Endothelial cell of umbilical vein (primary cell): ENCODE measurements at regions not wholly inside any gene's neighbourhood (a gene's known extent, or its start where the extent isn't known, plus 50 kb on each side); places are given as distances from the start of the nearest gene placed in this dataset.

Experiments used
- BruUV-seq: library from RNA; stranded (reverse); fragments of 400-500 nt; replicated peaks from 2 replicates; lab custom pipeline; 2021; lab: Mats Ljungman, UMichigan
- CTCF ChIA-PET: fragments of 300-600, 350-600 bp; sonication (Branson Sonifier 250); formaldehyde crosslinking; loops from one replicate; lab custom pipeline; 2021; ENCODE audit warnings: antibody characterized with exemption, inconsistent platforms; lab: Charles Lee
- POLR2A ChIA-PET: fragments of 300-600, 350-600 bp; sonication (Branson Sonifier 250); formaldehyde crosslinking; loops from one replicate; lab custom pipeline; 2021; ENCODE audit warnings: antibody characterized with exemption, inconsistent platforms; lab: Charles Lee
- DNase-seq: peaks from one replicate; pipeline ENCODE4 v3.0.0-alpha.2; 2011; ENCODE audit warnings: low read depth, low spot score
- FAIRE-seq: peaks from 2 replicates; lab custom pipeline; 2011; peaks lifted over from hg19 to GRCh38; lab: Jason Lieb, UNC
- H2AFZ ChIP-seq: 2 replicates; pipeline ENCODE4 v1.6.0; 2012; ENCODE audit warnings: low read depth, low read length, control low read depth, inconsistent platforms
- H3K27ac ChIP-seq: 2 replicates; pipeline ENCODE4 v1.5.1; 2011; ENCODE audit warnings: low read depth, mild to moderate bottlenecking, control low read depth, low read length, moderate library complexity; ENCODE audit not compliant: insufficient read depth
- H3K27me3 ChIP-seq, 2 experiments: 2 replicates each; pipeline versions ENCODE4 v1.6.0 to v1.6.1; 2011; ENCODE audit warnings: low read length in 2 of 2, mixed read lengths in 1 of 2; ENCODE audit not compliant: control insufficient read depth in 2 of 2, insufficient read depth in 2 of 2
- H3K36me3 ChIP-seq, 2 experiments: 2 replicates in 1 of 2; 3 replicates in 1 of 2; pipeline ENCODE4 v1.5.1; 2011; ENCODE audit warnings: low read length in 2 of 2, mild to moderate bottlenecking in 1 of 2, moderate library complexity in 1 of 2; ENCODE audit not compliant: control insufficient read depth in 2 of 2, insufficient read depth in 2 of 2; ENCODE audit errors: extremely low read depth in 1 of 2
- H3K4me1 ChIP-seq: 3 replicates; pipeline ENCODE4 v1.5.1; 2011; ENCODE audit warnings: mild to moderate bottlenecking, low read length; ENCODE audit not compliant: control insufficient read depth, insufficient read depth; ENCODE audit errors: extremely low read depth
- H3K4me2 ChIP-seq: 2 replicates; pipeline ENCODE4 v1.6.1; 2011; ENCODE audit warnings: low read length, control low read depth, mixed read lengths; ENCODE audit not compliant: insufficient read depth
- H3K4me3 ChIP-seq, 3 experiments: fragments of 200-600 bp in 1 of 3; sonication (generic), shearing (Covaris generic) in 1 of 3; replicated peaks in 1 of 3; 2 replicates each; pipeline ENCODE4 v1.5.1; 2011 to 2016; ENCODE audit warnings: control low read depth in 3 of 3, low read length in 3 of 3, mild to moderate bottlenecking in 2 of 3, inconsistent platforms in 1 of 3, low read depth in 1 of 3, moderate library complexity in 1 of 3; ENCODE audit not compliant: insufficient read depth in 1 of 3
- H3K79me2 ChIP-seq: 2 replicates; pipeline ENCODE4 v1.6.0; 2012; ENCODE audit warnings: low read length, inconsistent platforms; ENCODE audit not compliant: control insufficient read depth, insufficient read depth
- H3K9ac ChIP-seq: replicated peaks from 2 replicates; pipeline ENCODE3; 2011; ENCODE audit warnings: low read length, control low read depth; ENCODE audit not compliant: insufficient read depth; ENCODE audit errors: extremely low read depth
- H3K9me1 ChIP-seq: replicated peaks from 3 replicates; pipeline ENCODE4 v1.6.0; 2011; ENCODE audit warnings: mild to moderate bottlenecking, low read length; ENCODE audit not compliant: control insufficient read depth, insufficient read depth; ENCODE audit errors: extremely low read depth
- H3K9me3 ChIP-seq: replicated peaks from 2 replicates; pipeline ENCODE4 v1.5.1; 2012; ENCODE audit warnings: low read length, inconsistent platforms; ENCODE audit not compliant: control insufficient read depth, insufficient read depth
- H4K20me1 ChIP-seq: replicated peaks from 2 replicates; pipeline ENCODE3; 2011; ENCODE audit warnings: mild to moderate bottlenecking, low read length; ENCODE audit not compliant: control insufficient read depth, insufficient read depth; ENCODE audit errors: extremely low read depth
- CTCF ChIP-seq, 2 donors: IDR thresholded peaks; 1 replicate in 1 of 2; 2 replicates in 1 of 2; pipeline ENCODE4 v1.5.1; 2011; ENCODE audit warnings: low read length in 2 of 2, mild to moderate bottlenecking in 2 of 2, moderate library complexity in 2 of 2, control low read depth in 1 of 2, inconsistent platforms in 1 of 2, low read depth in 1 of 2; ENCODE audit not compliant: insufficient read depth in 1 of 2; ENCODE audit errors: extremely low read depth in 1 of 2
- EZH2 ChIP-seq: IDR thresholded peaks from 2 replicates; pipeline ENCODE4 v1.6.1; 2012; ENCODE audit warnings: borderline replicate concordance, low read depth, mild to moderate bottlenecking, moderate library complexity, low read length, inconsistent platforms; ENCODE audit not compliant: severe bottlenecking
- FOS ChIP-seq: IDR thresholded peaks from 2 replicates; pipeline ENCODE4 v1.6.1; 2011; ENCODE audit warnings: mild to moderate bottlenecking, low read length, moderate library complexity, borderline replicate concordance; ENCODE audit not compliant: insufficient read depth
- GATA2 ChIP-seq: IDR thresholded peaks from 2 replicates; pipeline ENCODE4 v1.7.0; 2011; ENCODE audit warnings: low read depth, mild to moderate bottlenecking, moderate library complexity, mixed read lengths, low read length; ENCODE audit not compliant: insufficient read length, insufficient read depth
- JUN ChIP-seq: IDR thresholded peaks from 2 replicates; pipeline ENCODE4 v1.6.1; 2011; ENCODE audit warnings: borderline replicate concordance, low read depth; ENCODE audit not compliant: insufficient read length, insufficient read depth
- MAX ChIP-seq: IDR thresholded peaks from 2 replicates; pipeline ENCODE4 v1.6.1; 2011; ENCODE audit not compliant: insufficient read depth, insufficient read length
- MYC ChIP-seq: IDR thresholded peaks from one replicate; pipeline ENCODE4 v1.6.1; 2011; ENCODE audit warnings: mild to moderate bottlenecking, low read depth, low read length
- POLR2A ChIP-seq: IDR thresholded peaks from 2 replicates; pipeline ENCODE4 v1.6.1; 2012; ENCODE audit warnings: low read depth, mild to moderate bottlenecking, control low read depth, low read length
- POLR2AphosphoS5 ChIP-seq: IDR thresholded peaks from 2 replicates; pipeline ENCODE4 v1.6.1; 2012; ENCODE audit warnings: low read depth, mild to moderate bottlenecking, control low read depth, low read length, moderate library complexity; ENCODE audit not compliant: insufficient read depth
- dilution Hi-C: fragments of 300-500 bp; cut with MboI; formaldehyde crosslinking; loops from one replicate; pipeline ENCODE4 v1.15.0; 2019; ENCODE audit warnings: low sequenced_read_pairs; ENCODE audit not compliant: extremely low pct_ligation_motif_present
- intact Hi-C: fragments of 100-400 bp; cut with micrococcal nuclease; formaldehyde crosslinking; loops from one replicate; pipeline ENCODE4 v1.10.0; 2022

GRCh38 chr11:15430381-15430780, 315.7 kb downstream of the INSC start:
- Histone ChIP-seq H3K36me3 (no peaks in the 10 kb centered on the region), H3K4me1 (no peaks in the 10 kb centered on the region), H4K20me1 (no peaks in the 10 kb centered on the region), H3K9me1 (no peaks in the 10 kb centered on the region), H3K79me2 (no peaks in the 10 kb centered on the region), H3K4me3 (no peak overlapping the region), H3K27me3 (no peaks in the 10 kb centered on the region), H2AFZ (no peak overlapping the region), H3K9me3 (peaks cover 3% of the 10 kb centered on the region), H3K4me2 (no peak overlapping the region), H3K27ac (no peak overlapping the region), H3K9ac (no peak overlapping the region)
- ChIA-PET POLR2A (no interaction called here), CTCF (no interaction called here)
- BruUV-seq, result no TSS peak
- no peak for FAIRE-seq
- no peak for DNase-seq
- no peak for TF ChIP-seq POLR2AphosphoS5
- no peak for TF ChIP-seq JUN
- no peak for TF ChIP-seq MYC
- TF ChIP-seq POLR2A, result no peak
- no peak for TF ChIP-seq EZH2
- no peak for TF ChIP-seq FOS
- no peak for TF ChIP-seq GATA2
- TF ChIP-seq CTCF (IDR thresholded peaks at IDR 0.05; ENCODE audit: extremely low read depth in 1 of 2, insufficient read depth in 1 of 2, low read depth in 1 of 2, low read length in 2 of 2), result no peak
- no peak for TF ChIP-seq MAX
- intact Hi-C loops, result no loop called here
- dilution Hi-C loops, result no loop called here
